ENCODE measurements at regions not wholly inside any gene's neighbourhood (a gene's known extent, or its start where the extent isn't known, plus 50 kb on each side); places are given as distances from the start of the nearest gene placed in this dataset.

- TF ChIP-seq CTCF (tag by site-specific recombination; IDR thresholded peaks at IDR 0.05) (no peak), OSR2 (tag by site-specific recombination; IDR thresholded peaks at IDR 0.05) (no peak), YY1 (tag by site-specific recombination; IDR thresholded peaks at IDR 0.05) (no peak), ZNF404 (tag by site-specific recombination; IDR thresholded peaks at IDR 0.05) (no peak), ZNF302 (tag by site-specific recombination; IDR thresholded peaks at IDR 0.05; ENCODE audit: low read depth) (no peak), ZNF623 (tag by site-specific recombination; IDR thresholded peaks at IDR 0.05) (no peak)
- TF ChIP-seq, protein P1, sequence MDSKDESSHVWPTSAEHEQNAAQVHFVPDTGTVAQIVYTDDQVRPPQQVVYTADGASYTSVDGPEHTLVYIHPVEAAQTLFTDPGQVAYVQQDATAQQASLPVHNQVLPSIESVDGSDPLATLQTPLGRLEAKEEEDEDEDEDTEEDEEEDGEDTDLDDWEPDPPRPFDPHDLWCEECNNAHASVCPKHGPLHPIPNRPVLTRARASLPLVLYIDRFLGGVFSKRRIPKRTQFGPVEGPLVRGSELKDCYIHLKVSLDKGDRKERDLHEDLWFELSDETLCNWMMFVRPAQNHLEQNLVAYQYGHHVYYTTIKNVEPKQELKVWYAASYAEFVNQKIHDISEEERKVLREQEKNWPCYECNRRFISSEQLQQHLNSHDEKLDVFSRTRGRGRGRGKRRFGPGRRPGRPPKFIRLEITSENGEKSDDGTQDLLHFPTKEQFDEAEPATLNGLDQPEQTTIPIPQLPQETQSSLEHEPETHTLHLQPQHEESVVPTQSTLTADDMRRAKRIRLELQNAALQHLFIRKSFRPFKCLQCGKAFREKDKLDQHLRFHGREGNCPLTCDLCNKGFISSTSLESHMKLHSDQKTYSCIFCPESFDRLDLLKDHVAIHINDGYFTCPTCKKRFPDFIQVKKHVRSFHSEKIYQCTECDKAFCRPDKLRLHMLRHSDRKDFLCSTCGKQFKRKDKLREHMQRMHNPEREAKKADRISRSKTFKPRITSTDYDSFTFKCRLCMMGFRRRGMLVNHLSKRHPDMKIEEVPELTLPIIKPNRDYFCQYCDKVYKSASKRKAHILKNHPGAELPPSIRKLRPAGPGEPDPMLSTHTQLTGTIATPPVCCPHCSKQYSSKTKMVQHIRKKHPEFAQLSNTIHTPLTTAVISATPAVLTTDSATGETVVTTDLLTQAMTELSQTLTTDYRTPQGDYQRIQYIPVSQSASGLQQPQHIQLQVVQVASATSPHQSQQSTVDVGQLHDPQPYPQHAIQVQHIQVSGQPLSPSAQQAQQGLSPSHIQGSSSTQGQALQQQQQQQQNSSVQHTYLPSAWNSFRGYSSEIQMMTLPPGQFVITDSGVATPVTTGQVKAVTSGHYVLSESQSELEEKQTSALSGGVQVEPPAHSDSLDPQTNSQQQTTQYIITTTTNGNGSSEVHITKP (tag by site-specific recombination; IDR thresholded peaks at IDR 0.05) = no peak
These were observed 736.8 kb upstream of the ID2 start for GRCh38 chr2:7945026-7945425.
